ENCODE measurements at regions not wholly inside any gene's neighbourhood (a gene's known extent, or its start where the extent isn't known, plus 50 kb on each side); places are given as distances from the start of the nearest gene placed in this dataset.

DNA sequence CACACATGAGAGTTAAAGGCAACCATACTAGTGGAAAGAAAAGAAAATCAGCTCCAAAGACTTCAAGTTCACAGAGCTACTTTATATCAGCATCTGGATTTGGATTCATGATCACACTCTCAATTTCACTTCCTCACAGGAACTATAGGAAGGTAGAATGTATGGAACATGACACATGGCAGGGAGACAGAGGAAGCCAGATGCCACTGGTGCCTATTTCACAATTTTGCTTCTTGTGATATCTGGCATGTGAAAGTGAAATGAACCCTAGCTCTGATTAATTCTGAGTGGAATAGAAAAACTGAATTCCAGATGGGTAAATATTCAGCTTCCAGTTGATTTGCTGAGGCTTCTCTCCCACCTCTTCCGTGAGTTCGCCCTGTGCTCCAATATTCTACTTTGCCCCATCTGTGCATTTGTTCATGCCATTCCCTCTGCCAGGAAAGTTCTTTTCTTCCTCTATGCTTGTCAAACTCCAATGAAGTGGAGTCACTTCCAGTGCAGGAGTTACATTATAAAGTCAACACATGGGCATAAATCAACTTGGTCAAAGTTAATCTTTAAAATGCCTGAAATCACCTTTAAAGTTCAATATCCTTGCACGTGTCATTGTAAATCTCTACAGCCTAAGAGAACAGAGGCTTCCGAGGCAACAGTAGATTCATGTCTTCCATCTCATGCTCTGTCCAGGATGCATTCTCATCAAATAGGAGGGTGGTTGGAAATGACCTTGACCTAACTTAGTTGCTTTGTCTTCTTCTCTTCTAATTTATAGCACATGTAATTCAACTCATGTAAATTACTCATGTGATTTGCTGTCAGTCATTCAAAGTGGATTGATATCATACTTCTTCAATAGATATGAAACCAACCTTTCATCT is 275.3 kb downstream of the HIVEP2 start:
- Histone ChIP-seq H3K9ac (ENCODE audit: control insufficient read depth, extremely low read depth, insufficient read depth, low read length) (no peak overlapping the region), H3K4me2 (ENCODE audit: control insufficient read depth, extremely low read depth, insufficient read depth, low read depth, low read length) (no peak overlapping the region), H3K27me3 (ENCODE audit: control insufficient read depth, extremely low read depth, insufficient read depth, low read length) (no peaks in the 10 kb centered on the region), H4K20me1 (ENCODE audit: control insufficient read depth, extremely low read depth, insufficient read depth, low read length) (no peaks in the 10 kb centered on the region), H3K4me1 (ENCODE audit: control insufficient read depth, extremely low read depth, insufficient read depth, low read length) (no peaks in the 10 kb centered on the region), H2AFZ (ENCODE audit: control insufficient read depth, low read length) (no peak overlapping the region), H3K4me3 (ENCODE audit: control insufficient read depth in 2 of 3, extremely low read depth in 1 of 3, insufficient read depth in 2 of 3, low read depth in 1 of 3, low read length in 3 of 3) (no peak overlapping the region), H3K79me2 (ENCODE audit: control insufficient read depth, insufficient read depth, low read length) (no peaks in the 10 kb centered on the region), H3K27ac (ENCODE audit: control insufficient read depth, insufficient read depth, low read length) (no peak overlapping the region), H3K36me3 (ENCODE audit: control insufficient read depth in 2 of 2, extremely low read depth in 1 of 2, insufficient read depth in 2 of 2, low read length in 2 of 2) (no peaks in the 10 kb centered on the region), H3K9me1 (ENCODE audit: control insufficient read depth, extremely low read depth, insufficient read depth, low read length) (no peaks in the 10 kb centered on the region), H3K9me3 (ENCODE audit: control insufficient read depth, low read depth, low read length) (no peaks in the 10 kb centered on the region)
- DNase-seq (ENCODE audit: low read depth, low spot score), result no peak
- dilution Hi-C loops (cut with MboI; ENCODE audit: extremely low pct_ligation_motif_present, low sequenced_read_pairs), result no loop called here
- no peak for FAIRE-seq
- no peak for TF ChIP-seq EZH2 (IDR thresholded peaks at IDR 0.05; ENCODE audit: low read length)
- TF ChIP-seq, protein P1, sequence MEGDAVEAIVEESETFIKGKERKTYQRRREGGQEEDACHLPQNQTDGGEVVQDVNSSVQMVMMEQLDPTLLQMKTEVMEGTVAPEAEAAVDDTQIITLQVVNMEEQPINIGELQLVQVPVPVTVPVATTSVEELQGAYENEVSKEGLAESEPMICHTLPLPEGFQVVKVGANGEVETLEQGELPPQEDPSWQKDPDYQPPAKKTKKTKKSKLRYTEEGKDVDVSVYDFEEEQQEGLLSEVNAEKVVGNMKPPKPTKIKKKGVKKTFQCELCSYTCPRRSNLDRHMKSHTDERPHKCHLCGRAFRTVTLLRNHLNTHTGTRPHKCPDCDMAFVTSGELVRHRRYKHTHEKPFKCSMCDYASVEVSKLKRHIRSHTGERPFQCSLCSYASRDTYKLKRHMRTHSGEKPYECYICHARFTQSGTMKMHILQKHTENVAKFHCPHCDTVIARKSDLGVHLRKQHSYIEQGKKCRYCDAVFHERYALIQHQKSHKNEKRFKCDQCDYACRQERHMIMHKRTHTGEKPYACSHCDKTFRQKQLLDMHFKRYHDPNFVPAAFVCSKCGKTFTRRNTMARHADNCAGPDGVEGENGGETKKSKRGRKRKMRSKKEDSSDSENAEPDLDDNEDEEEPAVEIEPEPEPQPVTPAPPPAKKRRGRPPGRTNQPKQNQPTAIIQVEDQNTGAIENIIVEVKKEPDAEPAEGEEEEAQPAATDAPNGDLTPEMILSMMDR (optimal IDR thresholded peaks at IDR 0.05 in 1 of 3, IDR thresholded peaks at IDR 0.05 in 1 of 3, conservative IDR thresholded peaks at IDR 0.05 in 1 of 3; ENCODE audit: extremely low read depth in 1 of 3, insufficient read depth in 2 of 3, low read length in 3 of 3), result no peak

DNA sequence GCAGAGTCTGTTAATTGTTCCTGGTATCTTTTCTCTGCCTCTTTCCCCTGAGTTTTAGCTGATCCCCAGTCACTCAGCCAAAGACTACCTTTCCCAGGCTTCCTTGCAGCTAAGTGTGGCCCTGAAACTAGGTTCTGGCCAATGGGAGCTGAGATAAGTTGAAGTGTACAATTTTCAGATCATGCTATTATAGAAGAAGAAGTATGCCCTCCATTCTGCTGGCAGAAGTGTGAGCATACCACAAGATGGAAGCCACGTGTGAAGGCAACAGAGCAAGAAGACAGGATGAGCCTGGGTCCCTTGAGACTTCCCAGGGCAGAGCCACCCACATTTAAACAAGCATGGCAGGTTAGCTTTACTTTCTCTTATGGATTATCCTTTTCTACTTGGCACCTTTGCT is 273.2 kb downstream of the HIVEP2 start:
- no peaks in the 10 kb centered on the region for H3K9me3 ChIP-seq (ENCODE audit: control insufficient read depth, low read depth, low read length)
- H4K20me1 ChIP-seq (ENCODE audit: control insufficient read depth, extremely low read depth, insufficient read depth, low read length), result no peaks in the 10 kb centered on the region
- no peaks in the 10 kb centered on the region for H3K79me2 ChIP-seq (ENCODE audit: control insufficient read depth, insufficient read depth, low read length)
- no peaks in the 10 kb centered on the region for H3K27me3 ChIP-seq (ENCODE audit: control insufficient read depth, extremely low read depth, insufficient read depth, low read length)
- no peak overlapping the region for H2AFZ ChIP-seq (ENCODE audit: control insufficient read depth, low read length)
- H3K36me3 ChIP-seq (ENCODE audit: control insufficient read depth in 2 of 2, extremely low read depth in 1 of 2, insufficient read depth in 2 of 2, low read length in 2 of 2), result no peaks in the 10 kb centered on the region
- dilution Hi-C loops (cut with MboI; ENCODE audit: extremely low pct_ligation_motif_present, low sequenced_read_pairs), result no loop called here
- FAIRE-seq, result no peak
- no peak overlapping the region for H3K9ac ChIP-seq (ENCODE audit: control insufficient read depth, extremely low read depth, insufficient read depth, low read length)
- no peak overlapping the region for H3K4me3 ChIP-seq (ENCODE audit: control insufficient read depth in 2 of 3, extremely low read depth in 1 of 3, insufficient read depth in 2 of 3, low read depth in 1 of 3, low read length in 3 of 3)
- no peaks in the 10 kb centered on the region for H3K4me1 ChIP-seq (ENCODE audit: control insufficient read depth, extremely low read depth, insufficient read depth, low read length)
- H3K9me1 ChIP-seq (ENCODE audit: control insufficient read depth, extremely low read depth, insufficient read depth, low read length), result no peaks in the 10 kb centered on the region
- TF ChIP-seq, protein P1 (optimal IDR thresholded peaks at IDR 0.05 in 1 of 3, IDR thresholded peaks at IDR 0.05 in 1 of 3, conservative IDR thresholded peaks at IDR 0.05 in 1 of 3; ENCODE audit: extremely low read depth in 1 of 3, insufficient read depth in 2 of 3, low read length in 3 of 3), result no peak
- no peak for TF ChIP-seq EZH2 (IDR thresholded peaks at IDR 0.05; ENCODE audit: low read length)
- no peak overlapping the region for H3K4me2 ChIP-seq (ENCODE audit: control insufficient read depth, extremely low read depth, insufficient read depth, low read depth, low read length)
- no peak overlapping the region for H3K27ac ChIP-seq (ENCODE audit: control insufficient read depth, insufficient read depth, low read length)
- DNase-seq (ENCODE audit: low read depth, low spot score), result no peak
